ENCODE measurements at regions not wholly inside any gene's neighbourhood (a gene's known extent, or its start where the extent isn't known, plus 50 kb on each side); places are given as distances from the start of the nearest gene placed in this dataset.

GRCh38 chr5:171650597-171650996 is 135.0 kb upstream of the SMIM23 start:
- DNase-seq (ENCODE audit: low spot score) = no peak

GRCh38 chr5:171651102-171651501 is 134.5 kb upstream of the SMIM23 start:
- no peak for DNase-seq (ENCODE audit: low spot score)

GRCh38 chr5:171654881-171655280 is 130.7 kb upstream of the SMIM23 start:
- DNase-seq (ENCODE audit: low spot score) = no peak

GRCh38 chr5:171657473-171657872 is 128.1 kb upstream of the SMIM23 start:
- DNase-seq (ENCODE audit: low spot score) = no peak

GRCh38 chr5:171659896-171660295 is 125.7 kb upstream of the SMIM23 start:
- no peak for DNase-seq (ENCODE audit: low spot score)

- no peak for DNase-seq (ENCODE audit: low spot score)
Observed at GRCh38 chr5:171660434-171660833, 125.2 kb upstream of the SMIM23 start.

- no peak for DNase-seq (ENCODE audit: low spot score)
Observed at GRCh38 chr5:171661143-171661542, 124.5 kb upstream of the SMIM23 start.

- DNase-seq (ENCODE audit: low spot score) = no peak
Observed at GRCh38 chr5:171663311-171664085, 122.1 kb upstream of the SMIM23 start.

- DNase-seq (ENCODE audit: low spot score) = no peak
Observed at GRCh38 chr5:171664489-171664888, 121.1 kb upstream of the SMIM23 start.

GRCh38 chr5:171666815-171667214 is 118.8 kb upstream of the SMIM23 start:
- DNase-seq (ENCODE audit: low spot score) = no peak

- no peak for DNase-seq (ENCODE audit: low spot score)
Observed at GRCh38 chr5:171667341-171668096, 118.1 kb upstream of the SMIM23 start.

GRCh38 chr5:171668097-171668412 is 117.6 kb upstream of the SMIM23 start:
- no peak for DNase-seq (ENCODE audit: low spot score)

- DNase-seq (ENCODE audit: low spot score) = no peak
Observed at GRCh38 chr5:171669571-171669970, 116.0 kb upstream of the SMIM23 start.

GRCh38 chr5:171672556-171672955 is 113.1 kb upstream of the SMIM23 start:
- DNase-seq (ENCODE audit: low spot score) = no peak

GRCh38 chr5:171673328-171673727 is 112.3 kb upstream of the SMIM23 start:
- DNase-seq (ENCODE audit: low spot score) = no peak

- DNase-seq (ENCODE audit: low spot score) = no peak
Observed at GRCh38 chr5:171673840-171674239, 111.8 kb upstream of the SMIM23 start.

GRCh38 chr5:171675511-171675910 is 110.1 kb upstream of the SMIM23 start:
- no peak for DNase-seq (ENCODE audit: low spot score)

- DNase-seq (ENCODE audit: low spot score) = peak; percentile 6
Observed at GRCh38 chr5:171676286-171676944, 109.2 kb upstream of the SMIM23 start.

- no peak for DNase-seq (ENCODE audit: low spot score)
Observed at GRCh38 chr5:171678646-171679045, 107.0 kb upstream of the SMIM23 start.

- no peak for DNase-seq (ENCODE audit: low spot score)
Observed at GRCh38 chr5:171680485-171680884, 105.1 kb upstream of the SMIM23 start.

GRCh38 chr5:171681061-171681460 is 104.6 kb upstream of the SMIM23 start:
- DNase-seq (ENCODE audit: low spot score) = no peak

- no peak for DNase-seq (ENCODE audit: low spot score)
Observed at GRCh38 chr5:171681677-171682076, 103.9 kb upstream of the SMIM23 start.

GRCh38 chr5:171682801-171683200 is 102.8 kb upstream of the SMIM23 start:
- DNase-seq (ENCODE audit: low spot score) = no peak
